GM18498 (cell line): ENCODE measurements at regions not wholly inside any gene's neighbourhood (a gene's known extent, or its start where the extent isn't known, plus 50 kb on each side); places are given as distances from the start of the nearest gene placed in this dataset.

Source experiments
- ATAC-seq: cut with Tn5 transposase; IDR thresholded peaks from one replicate; pipeline ENCODE4 v1.9.1; 2021; ENCODE audit warnings: mild to moderate bottlenecking, moderate library complexity; ENCODE audit not compliant: unreplicated experiment

- no peak for ATAC-seq
Observed at GRCh38 chr13:25044071-25044470, 51.9 kb upstream of the PABPC3 start.
